H1 (cell line): ENCODE measurements at regions not wholly inside any gene's neighbourhood (a gene's known extent, or its start where the extent isn't known, plus 50 kb on each side); places are given as distances from the start of the nearest gene placed in this dataset.
A peak's percentile ranks its signal among the peaks of the same experiment; 100 is the strongest.

Source experiments
- CTCF ChIA-PET: fragments of 300-600 bp; sonication (Branson Sonifier 250); formaldehyde crosslinking; loops from one replicate; lab custom pipeline; 2021; ENCODE audit not compliant: partially characterized antibody; lab: Charles Lee
- POLR2A ChIA-PET: fragments of 300-600 bp; sonication (Branson Sonifier 250); formaldehyde crosslinking; loops from one replicate; lab custom pipeline; 2021; ENCODE audit warnings: inconsistent platforms; ENCODE audit not compliant: partially characterized antibody; lab: Charles Lee
- DNase-seq, 2 experiments: peaks; one replicate each; pipeline versions ENCODE4 v3.0.0 to v3.0.0-alpha.2; 2010 to 2022; ENCODE audit warnings: low spot score in 2 of 2, low read depth in 1 of 2, mixed read lengths in 1 of 2
- FAIRE-seq: peaks from 2 replicates; lab custom pipeline; 2011; peaks lifted over from hg19 to GRCh38; lab: Jason Lieb, UNC
- H2AFZ ChIP-seq: 2 replicates; pipeline ENCODE4 v1.8.1; 2012; ENCODE audit warnings: low read length, inconsistent platforms
- H2AK5ac ChIP-seq: 2 replicates; pipeline ENCODE4 v1.6.1; 2013; ENCODE audit warnings: low read depth, low read length
- H2BK120ac ChIP-seq: replicated peaks from 2 replicates; pipeline ENCODE3; 2013; ENCODE audit warnings: low read depth, low read length, inconsistent platforms
- H2BK12ac ChIP-seq: 2 replicates; pipeline ENCODE4 v1.6.1; 2013; ENCODE audit warnings: low read depth, low read length
- H2BK15ac ChIP-seq: 2 replicates; pipeline ENCODE4 v1.6.1; 2013; ENCODE audit warnings: low read length
- H2BK20ac ChIP-seq: 2 replicates; pipeline ENCODE4 v1.6.1; 2013; ENCODE audit warnings: low read length
- H2BK5ac ChIP-seq: 2 replicates; pipeline ENCODE4 v1.6.1; 2013; ENCODE audit warnings: low read depth, low read length
- H3K14ac ChIP-seq: 2 replicates; pipeline ENCODE4 v1.6.1; 2013; ENCODE audit warnings: inconsistent platforms; ENCODE audit not compliant: insufficient read length
- H3K18ac ChIP-seq: 2 replicates; pipeline ENCODE4 v1.6.1; 2013; ENCODE audit warnings: low read length; ENCODE audit errors: extremely low read depth
- H3K23ac ChIP-seq: 2 replicates; pipeline ENCODE4 v1.6.1; 2013; ENCODE audit warnings: inconsistent platforms; ENCODE audit not compliant: insufficient read length
- H3K23me2 ChIP-seq: 2 replicates; pipeline ENCODE4 v1.6.1; 2013; ENCODE audit warnings: low read depth, low read length
- H3K27ac ChIP-seq: 2 replicates; pipeline ENCODE4 v1.6.1; 2011; ENCODE audit warnings: low read depth, low read length, inconsistent platforms
- H3K27me3 ChIP-seq, 4 experiments: replicated peaks in 1 of 4; 1 replicate in 1 of 4; 2 replicates in 3 of 4; pipeline versions ENCODE4 v1.6.1 to v1.8.1; 2011 to 2013; ENCODE audit warnings: low read length in 3 of 4, mild to moderate bottlenecking in 3 of 4, inconsistent platforms in 2 of 4, mixed read lengths in 2 of 4, moderate library complexity in 1 of 4; ENCODE audit not compliant: control insufficient read depth in 3 of 4, insufficient read depth in 3 of 4; ENCODE audit errors: extremely low read depth in 1 of 4
- H3K36me3 ChIP-seq, 4 experiments: 2 replicates each; pipeline versions ENCODE4 v1.6.1 to v1.8.1; 2011 to 2013; ENCODE audit warnings: mild to moderate bottlenecking in 4 of 4, low read length in 3 of 4, moderate library complexity in 2 of 4, control low read depth in 1 of 4, inconsistent platforms in 1 of 4; ENCODE audit not compliant: insufficient read depth in 4 of 4, control insufficient read depth in 2 of 4
- H3K4ac ChIP-seq: replicated peaks from 2 replicates; pipeline ENCODE3; 2013; ENCODE audit warnings: low read length, low read depth, mixed read lengths, inconsistent platforms; ENCODE audit not compliant: insufficient read length
- H3K4me1 ChIP-seq, 4 experiments: replicated peaks in 1 of 4; 1 replicate in 1 of 4; 2 replicates in 3 of 4; pipeline versions ENCODE4 v1.6.1 to v1.8.1; 2011 to 2013; ENCODE audit warnings: low read length in 3 of 4, inconsistent platforms in 2 of 4, mixed read lengths in 1 of 4; ENCODE audit not compliant: insufficient read depth in 4 of 4, control insufficient read depth in 3 of 4
- H3K4me2 ChIP-seq, 2 experiments: 2 replicates each; pipeline versions ENCODE4 v1.6.1 to v1.8.1; 2011 to 2013; ENCODE audit warnings: low read depth in 2 of 2, low read length in 2 of 2, control low read depth in 1 of 2, inconsistent platforms in 1 of 2, mild to moderate bottlenecking in 1 of 2; ENCODE audit not compliant: insufficient read depth in 1 of 2
- H3K4me3 ChIP-seq, 4 experiments: fragments of 200-600, 300-600 bp in 1 of 4; sonication (generic), shearing (Covaris generic), sonication (Bioruptor Twin) in 1 of 4; 2 replicates each; pipeline versions ENCODE4 v1.5.1 to v1.8.1; 2011 to 2016; ENCODE audit warnings: low read length in 4 of 4, low read depth in 3 of 4, control low read depth in 2 of 4, inconsistent platforms in 2 of 4, mild to moderate bottlenecking in 2 of 4, mixed read lengths in 1 of 4, moderate library complexity in 1 of 4; ENCODE audit not compliant: insufficient read depth in 2 of 4; ENCODE audit errors: extremely low read depth in 1 of 4
- H3K56ac ChIP-seq: replicated peaks from 2 replicates; pipeline ENCODE3; 2013; ENCODE audit warnings: low read depth, mild to moderate bottlenecking, mixed read lengths, low read length, inconsistent platforms; ENCODE audit not compliant: insufficient read length
- H3K79me1 ChIP-seq: 2 replicates; pipeline ENCODE4 v1.6.1; 2013; ENCODE audit warnings: low read depth, low read length, control low read depth
- H3K79me2 ChIP-seq, 2 experiments: 2 replicates each; pipeline versions ENCODE4 v1.6.1 to v1.8.1; 2012 to 2013; ENCODE audit warnings: low read length in 2 of 2, mild to moderate bottlenecking in 2 of 2, inconsistent platforms in 1 of 2; ENCODE audit not compliant: insufficient read depth in 2 of 2, control insufficient read depth in 1 of 2
- H3K9ac ChIP-seq, 4 experiments: replicated peaks in 1 of 4; 1 replicate in 1 of 4; 2 replicates in 3 of 4; pipeline versions ENCODE4 v1.6.1 to v1.8.1; 2011 to 2013; ENCODE audit warnings: low read depth in 3 of 4, low read length in 3 of 4, control low read depth in 2 of 4, mild to moderate bottlenecking in 2 of 4, moderate library complexity in 2 of 4, inconsistent platforms in 1 of 4; ENCODE audit errors: extremely low read depth in 1 of 4
- H3K9me3 ChIP-seq, 2 experiments: 2 replicates each; pipeline versions ENCODE4 v1.6.1 to v1.8.1; 2012 to 2013; ENCODE audit warnings: mild to moderate bottlenecking in 2 of 2, moderate library complexity in 2 of 2, control low read depth in 1 of 2, inconsistent platforms in 1 of 2, low read depth in 1 of 2, low read length in 1 of 2, mixed read lengths in 1 of 2; ENCODE audit not compliant: insufficient read depth in 2 of 2
- H4K20me1 ChIP-seq, 2 experiments: replicated peaks in 1 of 2; 2 replicates each; pipeline versions ENCODE3 to v1.8.1; 2011 to 2013; ENCODE audit warnings: inconsistent platforms in 2 of 2, low read length in 2 of 2, mild to moderate bottlenecking in 1 of 2; ENCODE audit not compliant: insufficient read depth in 2 of 2, control insufficient read depth in 1 of 2
- H4K5ac ChIP-seq: 2 replicates; pipeline ENCODE4 v1.6.1; 2013; ENCODE audit warnings: low read length, low read depth, mixed read lengths, inconsistent platforms; ENCODE audit not compliant: insufficient read length
- H4K8ac ChIP-seq: 2 replicates; pipeline ENCODE4 v1.8.0; 2013; ENCODE audit warnings: mild to moderate bottlenecking, moderate library complexity, low read length, inconsistent platforms; ENCODE audit not compliant: insufficient read depth; ENCODE audit errors: extremely low read depth
- H4K91ac ChIP-seq: replicated peaks from 2 replicates; pipeline ENCODE3; 2013; ENCODE audit warnings: low read length, mixed read lengths, inconsistent platforms; ENCODE audit not compliant: insufficient read length
- ASH2L ChIP-seq: fragments of 200-600, 300-600 bp; sonication (generic); IDR thresholded peaks from one replicate; pipeline ENCODE4 v1.7.1; 2017; ENCODE audit warnings: low read length
- BCL11A ChIP-seq, 2 experiments: IDR thresholded peaks; one replicate each; pipeline ENCODE4 v1.6.1; 2011; ENCODE audit warnings: low read depth in 2 of 2, low read length in 2 of 2, mild to moderate bottlenecking in 2 of 2
- CBX5 ChIP-seq: fragments of 300-800, 300-1000 bp; sonication (generic); IDR thresholded peaks from 2 replicates; pipeline ENCODE4 v1.7.1; 2016; ENCODE audit warnings: antibody characterized with exemption, low read length, low read depth
- KDM4A ChIP-seq: IDR thresholded peaks from one replicate; pipeline ENCODE4 v1.7.1; 2012; ENCODE audit warnings: low read depth, mild to moderate bottlenecking, moderate library complexity, low read length, inconsistent platforms; ENCODE audit not compliant: severe bottlenecking
- KDM5A ChIP-seq: fragments of 200-600 bp; IDR thresholded peaks from 2 replicates; pipeline ENCODE4 v1.7.1; 2012; ENCODE audit warnings: mild to moderate bottlenecking, low read length, inconsistent platforms, mixed read lengths
- MAFK ChIP-seq: IDR thresholded peaks from 2 replicates; pipeline ENCODE4 v1.6.1; 2012; ENCODE audit warnings: low read depth, mild to moderate bottlenecking, improper control_type of control experiment, low read length
- SIX5 ChIP-seq: IDR thresholded peaks from 2 replicates; pipeline ENCODE4 v1.6.1; 2011; ENCODE audit warnings: mild to moderate bottlenecking, low read depth, low read length
- SP1 ChIP-seq: IDR thresholded peaks from 2 replicates; pipeline ENCODE4 v1.6.1; 2011; ENCODE audit warnings: low read depth, low read length
- SP2 ChIP-seq: IDR thresholded peaks from 2 replicates; pipeline ENCODE4 v1.6.1; 2012; ENCODE audit warnings: mild to moderate bottlenecking, low read length, inconsistent platforms
- SRF ChIP-seq: IDR thresholded peaks from 2 replicates; pipeline ENCODE4 v1.6.1; 2011; ENCODE audit warnings: mild to moderate bottlenecking, low read depth, low read length, moderate library complexity
- SUZ12 ChIP-seq: fragments of 200-600 bp; sonication (generic); IDR thresholded peaks from 2 replicates; pipeline ENCODE4 v1.6.1; 2012; ENCODE audit warnings: mild to moderate bottlenecking, inconsistent platforms, low read length, moderate library complexity, mixed read lengths
- TEAD4 ChIP-seq: IDR thresholded peaks from 2 replicates; pipeline ENCODE4 v1.6.1; 2012; ENCODE audit warnings: low read depth, low read length, inconsistent platforms, mixed read lengths
- ZNF274 ChIP-seq: IDR thresholded peaks from 2 replicates; pipeline ENCODE4 v1.7.0; 2012; ENCODE audit warnings: low read length, borderline replicate concordance; ENCODE audit errors: extremely low read depth
- WGBS, 2 experiments: shearing (Covaris generic) in 1 of 2; methylation state at CpG; one replicate each; pipeline versions ENCODE4 v1.1.6 to v1.1.7; 2013 to 2015; ENCODE audit warnings: low lambda C conversion rate in 2 of 2, mixed read lengths in 2 of 2, inconsistent platforms in 1 of 2, low coverage in 1 of 2, missing lambda C conversion rate in 1 of 2; ENCODE audit not compliant: insufficient replicate concordance in 2 of 2, insufficient coverage in 1 of 2, insufficient read length in 1 of 2; ENCODE audit errors: extremely low coverage in 1 of 2, missing lambda C conversion rate in 1 of 2; 5-methylcytosine and 5-hydroxymethylcytosine counted together
- TF ChIP-seq, protein P1 (sequence below): IDR thresholded peaks from 2 replicates; pipeline ENCODE4 v1.6.1; 2012; ENCODE audit warnings: inconsistent platforms
- TF ChIP-seq, protein P2 (sequence below): IDR thresholded peaks from 2 replicates; pipeline ENCODE4 v1.6.1; 2012; ENCODE audit warnings: inconsistent platforms

DNA sequence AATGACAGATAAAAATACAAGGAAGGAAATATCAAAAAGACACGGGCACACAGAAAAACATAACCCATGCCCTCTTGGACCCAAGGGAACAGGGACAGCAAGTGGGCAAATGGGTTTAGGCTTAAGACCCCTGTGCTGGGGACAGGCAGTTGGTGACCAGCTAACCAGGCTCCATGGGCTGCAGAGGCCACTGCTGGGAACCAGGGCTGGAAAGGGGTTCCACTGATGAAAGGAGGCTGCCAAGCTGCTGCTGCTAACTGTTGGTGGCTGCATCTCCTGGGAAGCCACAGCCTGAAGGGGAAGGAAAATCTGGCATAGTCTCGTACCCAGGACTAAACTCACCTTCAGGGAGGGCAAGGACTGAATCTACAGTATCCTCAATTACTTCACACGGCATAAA lies 579.2 kb upstream of the MGMT start:
- 95% methylated on average over 3 of the region's 3 CpGs; no CpG with 5 or more reads in 1 of the 2 experiments for WGBS, 2 experiments
- Histone ChIP-seq H2BK120ac (no peak overlapping the region), H3K56ac (no peak overlapping the region), H3K79me1 (no peaks in the 10 kb centered on the region), H2BK5ac (no peak overlapping the region), H3K36me3 (no peaks in the 10 kb centered on the region; a peak in 1 of 8 replicates), H3K23ac (no peak overlapping the region), H4K5ac (no peak overlapping the region), H2BK12ac (no peak overlapping the region), H2BK15ac (no peak overlapping the region), H3K18ac (no peak overlapping the region), H3K79me2 (no peaks in the 10 kb centered on the region), H3K9me3 (peaks cover 0 to 11% of the 10 kb centered on the region in 2 experiments; a peak in 3 of 4 replicates), H3K4ac (no peak overlapping the region), H3K27ac (no peak overlapping the region), H2AFZ (no peak overlapping the region), H3K4me2 (no peak overlapping the region), H2AK5ac (no peak overlapping the region), H2BK20ac (no peak overlapping the region), H3K23me2 (peaks cover 3% of the 10 kb centered on the region; the same call in 1 of the 2 replicates), H3K9ac (no peak overlapping the region), H3K27me3 (no peaks in the 10 kb centered on the region), H3K4me1 (no peaks in the 10 kb centered on the region), H3K4me3 (no peak overlapping the region), H4K8ac (no peak overlapping the region), H4K20me1 (peaks cover 0 to 6% of the 10 kb centered on the region in 2 experiments), H4K91ac (no peak overlapping the region), H3K14ac (no peak overlapping the region)
- peak in 1 of 2 experiments; percentile 6 for DNase-seq
- ChIA-PET POLR2A (no interaction called here), CTCF (interaction anchor here (1.5 kb wide), 1 partner anchor 27 kb away, joined by 4 read pairs; no protein-coding TSS in a partner anchor)
- no peak for FAIRE-seq
- no peak for TF ChIP-seq SP1
- TF ChIP-seq SUZ12 = no peak
- no peak for TF ChIP-seq SRF
- TF ChIP-seq SIX5 = no peak
- TF ChIP-seq ASH2L = no peak
- no peak for TF ChIP-seq MAFK
- no peak for TF ChIP-seq BCL11A (IDR thresholded peaks at IDR 0.05; ENCODE audit: low read depth in 2 of 2, low read length in 2 of 2)
- TF ChIP-seq, protein P1, sequence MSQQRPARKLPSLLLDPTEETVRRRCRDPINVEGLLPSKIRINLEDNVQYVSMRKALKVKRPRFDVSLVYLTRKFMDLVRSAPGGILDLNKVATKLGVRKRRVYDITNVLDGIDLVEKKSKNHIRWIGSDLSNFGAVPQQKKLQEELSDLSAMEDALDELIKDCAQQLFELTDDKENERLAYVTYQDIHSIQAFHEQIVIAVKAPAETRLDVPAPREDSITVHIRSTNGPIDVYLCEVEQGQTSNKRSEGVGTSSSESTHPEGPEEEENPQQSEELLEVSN = no peak
- TF ChIP-seq, protein P2, sequence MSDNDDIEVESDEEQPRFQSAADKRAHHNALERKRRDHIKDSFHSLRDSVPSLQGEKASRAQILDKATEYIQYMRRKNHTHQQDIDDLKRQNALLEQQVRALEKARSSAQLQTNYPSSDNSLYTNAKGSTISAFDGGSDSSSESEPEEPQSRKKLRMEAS = no peak
- no peak for TF ChIP-seq ZNF274
- no peak for TF ChIP-seq TEAD4
- no peak for TF ChIP-seq CBX5
- TF ChIP-seq SP2 = no peak
- no peak for TF ChIP-seq KDM4A
- TF ChIP-seq KDM5A = no peak
